B cell (primary cell): ENCODE measurements at regions not wholly inside any gene's neighbourhood (a gene's known extent, or its start where the extent isn't known, plus 50 kb on each side); places are given as distances from the start of the nearest gene placed in this dataset.

Experiments
- ATAC-seq: fragments of 200-7000 bp; cut with Tn5 transposase; one replicate; pipeline ENCODE4 v1.10.0; 2021; ENCODE audit warnings: low read depth, mild to moderate bottlenecking, moderate number of reproducible peaks, moderate library complexity
- CTCF ChIA-PET: fragments of 350-600 bp; sonication (Branson Sonifier 250); formaldehyde crosslinking; loops from one replicate; lab custom pipeline; 2021; ENCODE audit warnings: antibody characterized with exemption, inconsistent platforms; lab: Charles Lee
- POLR2A ChIA-PET: fragments of 350-600 bp; sonication (Branson Sonifier 250); formaldehyde crosslinking; loops from one replicate; lab custom pipeline; 2021; ENCODE audit warnings: antibody characterized with exemption; lab: Charles Lee
- DNase-seq: peaks from one replicate; pipeline ENCODE4 v3.0.0; 2013
- H2AFZ ChIP-seq: 2 replicates; pipeline ENCODE4 v1.6.1; 2012; ENCODE audit warnings: mild to moderate bottlenecking, low read depth, low read length; ENCODE audit not compliant: insufficient read depth, poor library complexity, severe bottlenecking
- H3K27ac ChIP-seq, 2 donors: 1 replicate in 1 of 2; 2 replicates in 1 of 2; pipeline ENCODE4 v1.5.1; 2012 to 2013; ENCODE audit warnings: low read length in 2 of 2, mild to moderate bottlenecking in 2 of 2, moderate library complexity in 1 of 2
- H3K27me3 ChIP-seq, 4 experiments: fragments of 200-600 bp in 1 of 4; sonication (generic) in 1 of 4; replicated peaks in 1 of 4; 1 replicate in 2 of 4; 2 replicates in 2 of 4; pipeline versions ENCODE4 v1.6.1 to v1.7.0; 2013 to 2016; ENCODE audit warnings: low read length in 3 of 4, mild to moderate bottlenecking in 2 of 4, mixed read lengths in 1 of 4, moderate library complexity in 1 of 4; ENCODE audit not compliant: insufficient read depth in 4 of 4, control insufficient read depth in 3 of 4; ENCODE audit errors: control extremely low read depth in 1 of 4
- H3K36me3 ChIP-seq, 2 experiments: replicated peaks in 1 of 2; 1 replicate in 1 of 2; 2 replicates in 1 of 2; pipeline versions ENCODE4 v1.6.1 to v1.7.1; 2013; ENCODE audit warnings: low read length in 1 of 2; ENCODE audit not compliant: insufficient read depth in 2 of 2, control insufficient read depth in 1 of 2; ENCODE audit errors: control extremely low read depth in 1 of 2, extremely low read depth in 1 of 2
- H3K4me1 ChIP-seq, 2 donors: fragments of 200-600 bp in 1 of 2; sonication (generic) in 1 of 2; 1 replicate in 1 of 2; 2 replicates in 1 of 2; pipeline versions ENCODE4 v1.5.1 to v1.6.1; 2013 to 2017; ENCODE audit warnings: low read length in 2 of 2; ENCODE audit not compliant: control insufficient read depth in 2 of 2, insufficient read depth in 2 of 2
- H3K4me2 ChIP-seq: replicated peaks from 2 replicates; pipeline ENCODE3; 2012; ENCODE audit warnings: mild to moderate bottlenecking, low read depth, low read length; ENCODE audit not compliant: poor library complexity, severe bottlenecking
- H3K4me3 ChIP-seq, 5 experiments: fragments of 200-600 bp in 1 of 5; sonication (generic) in 1 of 5; 1 replicate in 3 of 5; 2 replicates in 2 of 5; pipeline versions ENCODE4 v1.5.1 to v1.7.0; 2011 to 2016; ENCODE audit warnings: low read length in 4 of 5, mild to moderate bottlenecking in 4 of 5, low read depth in 2 of 5, control low read depth in 1 of 5, moderate library complexity in 1 of 5; ENCODE audit not compliant: insufficient read depth in 1 of 5; ENCODE audit errors: control extremely low read depth in 1 of 5, extremely low read depth in 1 of 5
- H3K79me2 ChIP-seq: fragments of 200-600 bp; sonication (generic); one replicate; pipeline ENCODE4 v1.6.0; 2016; ENCODE audit warnings: low read length; ENCODE audit not compliant: control insufficient read depth, insufficient read depth
- H3K9ac ChIP-seq: fragments of 200-600 bp; sonication (generic); 2 replicates; pipeline ENCODE4 v1.6.1; 2017; ENCODE audit warnings: mild to moderate bottlenecking, low read length, moderate library complexity
- H3K9me3 ChIP-seq, 3 donors: one replicate each; pipeline versions ENCODE4 v1.6.1 to v1.7.1; 2013; ENCODE audit warnings: low read length in 2 of 3; ENCODE audit not compliant: control insufficient read depth in 2 of 3, insufficient read depth in 1 of 3; ENCODE audit errors: control extremely low read depth in 1 of 3
- H4K20me1 ChIP-seq: 2 replicates; pipeline ENCODE4 v1.6.0; 2012; ENCODE audit warnings: mild to moderate bottlenecking, low read length; ENCODE audit not compliant: insufficient read depth, control insufficient read depth, poor library complexity, severe bottlenecking
- H3K27ac Mint-ChIP-seq: one replicate; pipeline ENCODE4 v1.8.0; 2021; ENCODE audit warnings: mixed read lengths
- H3K27me3 Mint-ChIP-seq: one replicate; pipeline ENCODE4 v1.8.0; 2021; ENCODE audit warnings: mixed read lengths
- H3K4me1 Mint-ChIP-seq: one replicate; pipeline ENCODE4 v1.8.0; 2021; ENCODE audit warnings: mixed read lengths
- H3K4me3 Mint-ChIP-seq: one replicate; pipeline ENCODE4 v1.8.0; 2021; ENCODE audit warnings: mixed read lengths
- H3K9me3 Mint-ChIP-seq: one replicate; pipeline ENCODE4 v1.8.0; 2022; ENCODE audit warnings: mixed read lengths; ENCODE audit not compliant: insufficient read depth
- CTCF ChIP-seq: fragments of 200-600 bp; IDR thresholded peaks from one replicate; pipeline ENCODE4 v1.8.0; 2022; ENCODE audit warnings: antibody characterized with exemption, mild to moderate bottlenecking
- EZH2 ChIP-seq: IDR thresholded peaks from 2 replicates; pipeline ENCODE4 v1.6.1; 2012; ENCODE audit warnings: borderline replicate concordance, low read depth, mild to moderate bottlenecking, moderate library complexity, low read length; ENCODE audit not compliant: insufficient read depth, poor library complexity, severe bottlenecking
- WGBS: methylation state at CpG from one replicate; pipeline ENCODE4 v1.1.5; 2013; ENCODE audit warnings: missing lambda C conversion rate; ENCODE audit not compliant: insufficient coverage; 5-methylcytosine and 5-hydroxymethylcytosine counted together
- intact Hi-C: fragments of 100-400 bp; cut with micrococcal nuclease; formaldehyde crosslinking; loops from one replicate; pipeline ENCODE4 v1.10.0; 2022

DNA sequence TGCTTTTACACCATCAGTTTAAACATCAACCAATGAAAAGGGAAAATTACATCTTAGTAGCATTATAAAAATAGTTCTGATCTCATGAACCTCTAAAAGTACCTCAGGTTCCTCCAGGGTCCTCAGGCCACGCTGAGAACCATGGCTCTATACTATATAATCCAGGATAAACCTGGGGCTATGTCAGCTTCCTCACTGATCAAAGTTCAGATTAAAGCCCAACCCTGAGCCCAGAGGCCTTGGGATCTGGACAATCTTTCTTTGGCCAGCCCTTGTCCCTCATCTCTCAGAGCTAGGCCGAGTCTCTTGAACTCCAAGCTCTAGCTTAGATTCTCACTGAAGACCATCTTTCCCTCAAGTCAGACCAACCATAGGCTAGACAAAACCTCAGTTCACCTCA is 168.3 kb downstream of the PLPP3 start:
- intact Hi-C loops, result no loop called here
- H3K9ac ChIP-seq, result no peak overlapping the region

GRCh38 chr1:56410405-56410804 is 169.0 kb downstream of the PLPP3 start:
- no CpG with 5 or more reads among the region's 3 CpGs for whole genome bisulfite sequencing
- H3K4me1 ChIP-seq, result peaks cover 0 to 4% of the 10 kb centered on the region in 2 donors
- no peaks in the 10 kb centered on the region for H3K79me2 ChIP-seq
- ATAC-seq, result no peak
- no peak overlapping the region for H3K4me3 Mint-ChIP-seq
- no peak overlapping the region for H3K4me2 ChIP-seq
- no peak overlapping the region for H3K9ac ChIP-seq
- no peak overlapping the region for H3K27ac ChIP-seq
- peaks cover 3% of the 10 kb centered on the region for H3K27me3 Mint-ChIP-seq
- TF ChIP-seq CTCF (no peak), EZH2 (no peak)
- H3K4me1 Mint-ChIP-seq, result peaks cover 15% of the 10 kb centered on the region
- H2AFZ ChIP-seq, result no peak overlapping the region
- H3K9me3 Mint-ChIP-seq, result no peaks in the 10 kb centered on the region
- POLR2A ChIA-PET, result no interaction called here
- H4K20me1 ChIP-seq, result no peaks in the 10 kb centered on the region
- H3K27me3 ChIP-seq, result no peaks in the 10 kb centered on the region
- H3K4me3 ChIP-seq, result no peak overlapping the region
- no peak overlapping the region for H3K27ac Mint-ChIP-seq
- CTCF ChIA-PET, result interaction anchor here (0.9 to 6.7 kb wide), 8 partner anchors 14 to 178 kb away, joined by 3 to 107 read pairs (median 4); partner anchors contain the start of gene PLPP3
- no peaks in the 10 kb centered on the region for H3K9me3 ChIP-seq
- intact Hi-C loops, result no loop called here
- H3K36me3 ChIP-seq, result no peaks in the 10 kb centered on the region
- no peak for DNase-seq

More for the DNA sequence above, 168.3 kb downstream of the PLPP3 start:
- Histone ChIP-seq H3K79me2 (no peaks in the 10 kb centered on the region), H2AFZ (no peak overlapping the region), H3K4me3 (no peak overlapping the region), H3K36me3 (no peaks in the 10 kb centered on the region), H4K20me1 (no peaks in the 10 kb centered on the region), H3K4me1 (peaks cover 0 to 4% of the 10 kb centered on the region in 2 donors), H3K9me3 (no peaks in the 10 kb centered on the region), H3K4me2 (no peak overlapping the region), H3K27me3 (no peaks in the 10 kb centered on the region), H3K27ac (no peak overlapping the region)
- no peak overlapping the region for H3K27ac Mint-ChIP-seq
- 92% methylated on average over 2 of the region's 2 CpGs for WGBS
- no peaks in the 10 kb centered on the region for H3K9me3 Mint-ChIP-seq
- H3K4me1 Mint-ChIP-seq, result peaks cover 15% of the 10 kb centered on the region
- DNase-seq (no peak), ATAC-seq (no peak)
- H3K4me3 Mint-ChIP-seq, result no peak overlapping the region
- CTCF ChIA-PET, result interaction anchor here (1.3 to 6.7 kb wide), 4 partner anchors 15 to 174 kb away, joined by 4 to 107 read pairs (median 45); partner anchors contain the start of gene PLPP3
- POLR2A ChIA-PET, result no interaction called here
- peaks cover 4% of the 10 kb centered on the region for H3K27me3 Mint-ChIP-seq
- TF ChIP-seq EZH2, result no peak
- no peak for TF ChIP-seq CTCF
